H1 (cell line): ENCODE measurements at regions not wholly inside any gene's neighbourhood (a gene's known extent, or its start where the extent isn't known, plus 50 kb on each side); places are given as distances from the start of the nearest gene placed in this dataset.

ENCODE experiments used
- CTCF ChIA-PET: fragments of 300-600 bp; sonication (Branson Sonifier 250); formaldehyde crosslinking; loops from one replicate; lab custom pipeline; 2021; ENCODE audit not compliant: partially characterized antibody; lab: Charles Lee
- POLR2A ChIA-PET: fragments of 300-600 bp; sonication (Branson Sonifier 250); formaldehyde crosslinking; loops from one replicate; lab custom pipeline; 2021; ENCODE audit warnings: inconsistent platforms; ENCODE audit not compliant: partially characterized antibody; lab: Charles Lee
- DNase-seq, 2 experiments: peaks; one replicate each; pipeline versions ENCODE4 v3.0.0 to v3.0.0-alpha.2; 2010 to 2022; ENCODE audit warnings: low spot score in 2 of 2, low read depth in 1 of 2, mixed read lengths in 1 of 2
- FAIRE-seq: peaks from 2 replicates; lab custom pipeline; 2011; peaks lifted over from hg19 to GRCh38; lab: Jason Lieb, UNC
- H2AFZ ChIP-seq: 2 replicates; pipeline ENCODE4 v1.8.1; 2012; ENCODE audit warnings: low read length, inconsistent platforms
- H2AK5ac ChIP-seq: 2 replicates; pipeline ENCODE4 v1.6.1; 2013; ENCODE audit warnings: low read depth, low read length
- H2BK120ac ChIP-seq: replicated peaks from 2 replicates; pipeline ENCODE3; 2013; ENCODE audit warnings: low read depth, low read length, inconsistent platforms
- H2BK12ac ChIP-seq: 2 replicates; pipeline ENCODE4 v1.6.1; 2013; ENCODE audit warnings: low read depth, low read length
- H2BK15ac ChIP-seq: 2 replicates; pipeline ENCODE4 v1.6.1; 2013; ENCODE audit warnings: low read length
- H2BK20ac ChIP-seq: 2 replicates; pipeline ENCODE4 v1.6.1; 2013; ENCODE audit warnings: low read length
- H2BK5ac ChIP-seq: 2 replicates; pipeline ENCODE4 v1.6.1; 2013; ENCODE audit warnings: low read depth, low read length
- H3K14ac ChIP-seq: 2 replicates; pipeline ENCODE4 v1.6.1; 2013; ENCODE audit warnings: inconsistent platforms; ENCODE audit not compliant: insufficient read length
- H3K18ac ChIP-seq: 2 replicates; pipeline ENCODE4 v1.6.1; 2013; ENCODE audit warnings: low read length; ENCODE audit errors: extremely low read depth
- H3K23ac ChIP-seq: 2 replicates; pipeline ENCODE4 v1.6.1; 2013; ENCODE audit warnings: inconsistent platforms; ENCODE audit not compliant: insufficient read length
- H3K23me2 ChIP-seq: 2 replicates; pipeline ENCODE4 v1.6.1; 2013; ENCODE audit warnings: low read depth, low read length
- H3K27ac ChIP-seq: 2 replicates; pipeline ENCODE4 v1.6.1; 2011; ENCODE audit warnings: low read depth, low read length, inconsistent platforms
- H3K27me3 ChIP-seq, 4 experiments: replicated peaks in 1 of 4; 1 replicate in 1 of 4; 2 replicates in 3 of 4; pipeline versions ENCODE4 v1.6.1 to v1.8.1; 2011 to 2013; ENCODE audit warnings: low read length in 3 of 4, mild to moderate bottlenecking in 3 of 4, inconsistent platforms in 2 of 4, mixed read lengths in 2 of 4, moderate library complexity in 1 of 4; ENCODE audit not compliant: control insufficient read depth in 3 of 4, insufficient read depth in 3 of 4; ENCODE audit errors: extremely low read depth in 1 of 4
- H3K36me3 ChIP-seq, 4 experiments: 2 replicates each; pipeline versions ENCODE4 v1.6.1 to v1.8.1; 2011 to 2013; ENCODE audit warnings: mild to moderate bottlenecking in 4 of 4, low read length in 3 of 4, moderate library complexity in 2 of 4, control low read depth in 1 of 4, inconsistent platforms in 1 of 4; ENCODE audit not compliant: insufficient read depth in 4 of 4, control insufficient read depth in 2 of 4
- H3K4ac ChIP-seq: replicated peaks from 2 replicates; pipeline ENCODE3; 2013; ENCODE audit warnings: low read length, low read depth, mixed read lengths, inconsistent platforms; ENCODE audit not compliant: insufficient read length
- H3K4me1 ChIP-seq, 4 experiments: replicated peaks in 1 of 4; 1 replicate in 1 of 4; 2 replicates in 3 of 4; pipeline versions ENCODE4 v1.6.1 to v1.8.1; 2011 to 2013; ENCODE audit warnings: low read length in 3 of 4, inconsistent platforms in 2 of 4, mixed read lengths in 1 of 4; ENCODE audit not compliant: insufficient read depth in 4 of 4, control insufficient read depth in 3 of 4
- H3K4me2 ChIP-seq, 2 experiments: 2 replicates each; pipeline versions ENCODE4 v1.6.1 to v1.8.1; 2011 to 2013; ENCODE audit warnings: low read depth in 2 of 2, low read length in 2 of 2, control low read depth in 1 of 2, inconsistent platforms in 1 of 2, mild to moderate bottlenecking in 1 of 2; ENCODE audit not compliant: insufficient read depth in 1 of 2
- H3K4me3 ChIP-seq, 4 experiments: fragments of 200-600, 300-600 bp in 1 of 4; sonication (generic), shearing (Covaris generic), sonication (Bioruptor Twin) in 1 of 4; 2 replicates each; pipeline versions ENCODE4 v1.5.1 to v1.8.1; 2011 to 2016; ENCODE audit warnings: low read length in 4 of 4, low read depth in 3 of 4, control low read depth in 2 of 4, inconsistent platforms in 2 of 4, mild to moderate bottlenecking in 2 of 4, mixed read lengths in 1 of 4, moderate library complexity in 1 of 4; ENCODE audit not compliant: insufficient read depth in 2 of 4; ENCODE audit errors: extremely low read depth in 1 of 4
- H3K56ac ChIP-seq: replicated peaks from 2 replicates; pipeline ENCODE3; 2013; ENCODE audit warnings: low read depth, mild to moderate bottlenecking, mixed read lengths, low read length, inconsistent platforms; ENCODE audit not compliant: insufficient read length
- H3K79me1 ChIP-seq: 2 replicates; pipeline ENCODE4 v1.6.1; 2013; ENCODE audit warnings: low read depth, low read length, control low read depth
- H3K79me2 ChIP-seq, 2 experiments: 2 replicates each; pipeline versions ENCODE4 v1.6.1 to v1.8.1; 2012 to 2013; ENCODE audit warnings: low read length in 2 of 2, mild to moderate bottlenecking in 2 of 2, inconsistent platforms in 1 of 2; ENCODE audit not compliant: insufficient read depth in 2 of 2, control insufficient read depth in 1 of 2
- H3K9ac ChIP-seq, 4 experiments: replicated peaks in 1 of 4; 1 replicate in 1 of 4; 2 replicates in 3 of 4; pipeline versions ENCODE4 v1.6.1 to v1.8.1; 2011 to 2013; ENCODE audit warnings: low read depth in 3 of 4, low read length in 3 of 4, control low read depth in 2 of 4, mild to moderate bottlenecking in 2 of 4, moderate library complexity in 2 of 4, inconsistent platforms in 1 of 4; ENCODE audit errors: extremely low read depth in 1 of 4
- H3K9me3 ChIP-seq, 2 experiments: 2 replicates each; pipeline versions ENCODE4 v1.6.1 to v1.8.1; 2012 to 2013; ENCODE audit warnings: mild to moderate bottlenecking in 2 of 2, moderate library complexity in 2 of 2, control low read depth in 1 of 2, inconsistent platforms in 1 of 2, low read depth in 1 of 2, low read length in 1 of 2, mixed read lengths in 1 of 2; ENCODE audit not compliant: insufficient read depth in 2 of 2
- H4K20me1 ChIP-seq, 2 experiments: replicated peaks in 1 of 2; 2 replicates each; pipeline versions ENCODE3 to v1.8.1; 2011 to 2013; ENCODE audit warnings: inconsistent platforms in 2 of 2, low read length in 2 of 2, mild to moderate bottlenecking in 1 of 2; ENCODE audit not compliant: insufficient read depth in 2 of 2, control insufficient read depth in 1 of 2
- H4K5ac ChIP-seq: 2 replicates; pipeline ENCODE4 v1.6.1; 2013; ENCODE audit warnings: low read length, low read depth, mixed read lengths, inconsistent platforms; ENCODE audit not compliant: insufficient read length
- H4K8ac ChIP-seq: 2 replicates; pipeline ENCODE4 v1.8.0; 2013; ENCODE audit warnings: mild to moderate bottlenecking, moderate library complexity, low read length, inconsistent platforms; ENCODE audit not compliant: insufficient read depth; ENCODE audit errors: extremely low read depth
- H4K91ac ChIP-seq: replicated peaks from 2 replicates; pipeline ENCODE3; 2013; ENCODE audit warnings: low read length, mixed read lengths, inconsistent platforms; ENCODE audit not compliant: insufficient read length
- CBX5 ChIP-seq: fragments of 300-800, 300-1000 bp; sonication (generic); IDR thresholded peaks from 2 replicates; pipeline ENCODE4 v1.7.1; 2016; ENCODE audit warnings: antibody characterized with exemption, low read length, low read depth
- CTBP2 ChIP-seq: IDR thresholded peaks from 2 replicates; pipeline ENCODE4 v1.7.0; 2011; ENCODE audit warnings: borderline replicate concordance, mild to moderate bottlenecking, moderate library complexity, mixed read lengths, low read length; ENCODE audit not compliant: insufficient read depth, insufficient read length
- FOSL1 ChIP-seq: IDR thresholded peaks from 2 replicates; pipeline ENCODE4 v1.6.1; 2011; ENCODE audit warnings: mild to moderate bottlenecking, low read depth, low read length, moderate library complexity; ENCODE audit not compliant: insufficient read depth
- WGBS, 2 experiments: shearing (Covaris generic) in 1 of 2; methylation state at CpG; one replicate each; pipeline versions ENCODE4 v1.1.6 to v1.1.7; 2013 to 2015; ENCODE audit warnings: low lambda C conversion rate in 2 of 2, mixed read lengths in 2 of 2, inconsistent platforms in 1 of 2, low coverage in 1 of 2, missing lambda C conversion rate in 1 of 2; ENCODE audit not compliant: insufficient replicate concordance in 2 of 2, insufficient coverage in 1 of 2, insufficient read length in 1 of 2; ENCODE audit errors: extremely low coverage in 1 of 2, missing lambda C conversion rate in 1 of 2; 5-methylcytosine and 5-hydroxymethylcytosine counted together

- H3K79me1 ChIP-seq: no peaks in the 10 kb centered on the region
- peaks cover 0 to 5% (median 0%) of the 10 kb centered on the region in 4 experiments; a peak in 2 of 7 replicates for H3K4me1 ChIP-seq
- no peak overlapping the region for H2AK5ac ChIP-seq
- no peak for DNase-seq
- H2BK15ac ChIP-seq: no peak overlapping the region
- no peak overlapping the region for H3K14ac ChIP-seq
- 97% methylated on average over 12 of the region's 13 CpGs; no CpG with 5 or more reads in 1 of the 2 experiments for WGBS, 2 experiments
- no peak overlapping the region for H3K4ac ChIP-seq
- no peaks in the 10 kb centered on the region for H3K9me3 ChIP-seq
- ChIA-PET CTCF (interaction anchor here (1.1 to 1.3 kb wide), 2 partner anchors 9 to 174 kb away, joined by 3 to 4 read pairs; no protein-coding TSS in a partner anchor), POLR2A (no interaction called here)
- no peak overlapping the region for H3K27ac ChIP-seq
- no peaks in the 10 kb centered on the region for H3K36me3 ChIP-seq
- no peak overlapping the region for H3K56ac ChIP-seq
- H4K20me1 ChIP-seq: no peaks in the 10 kb centered on the region
- no peak overlapping the region for H2BK5ac ChIP-seq
- no peaks in the 10 kb centered on the region for H3K27me3 ChIP-seq
- no peak overlapping the region for H4K91ac ChIP-seq
- no peak for FAIRE-seq
- H2BK20ac ChIP-seq: no peak overlapping the region
- no peak overlapping the region for H3K23ac ChIP-seq
- no peak overlapping the region for H2AFZ ChIP-seq
- TF ChIP-seq FOSL1 (no peak), CTBP2 (no peak), CBX5 (no peak)
- H2BK12ac ChIP-seq: no peak overlapping the region
- no peak overlapping the region for H3K9ac ChIP-seq
- no peaks in the 10 kb centered on the region for H3K23me2 ChIP-seq
- H2BK120ac ChIP-seq: no peak overlapping the region
- no peaks in the 10 kb centered on the region for H3K79me2 ChIP-seq
- H3K4me2 ChIP-seq: no peak overlapping the region
- H3K4me3 ChIP-seq: no peak overlapping the region
- no peak overlapping the region for H4K5ac ChIP-seq
- no peak overlapping the region for H3K18ac ChIP-seq
- no peak overlapping the region for H4K8ac ChIP-seq
Observed at GRCh38 chr22:48318575-48319320, 1508.9 kb downstream of the BRD1 start.
